ENCODE measurements at regions not wholly inside any gene's neighbourhood (a gene's known extent, or its start where the extent isn't known, plus 50 kb on each side); places are given as distances from the start of the nearest gene placed in this dataset.
A peak's percentile ranks its signal among the peaks of the same experiment; 100 is the strongest.

DNA sequence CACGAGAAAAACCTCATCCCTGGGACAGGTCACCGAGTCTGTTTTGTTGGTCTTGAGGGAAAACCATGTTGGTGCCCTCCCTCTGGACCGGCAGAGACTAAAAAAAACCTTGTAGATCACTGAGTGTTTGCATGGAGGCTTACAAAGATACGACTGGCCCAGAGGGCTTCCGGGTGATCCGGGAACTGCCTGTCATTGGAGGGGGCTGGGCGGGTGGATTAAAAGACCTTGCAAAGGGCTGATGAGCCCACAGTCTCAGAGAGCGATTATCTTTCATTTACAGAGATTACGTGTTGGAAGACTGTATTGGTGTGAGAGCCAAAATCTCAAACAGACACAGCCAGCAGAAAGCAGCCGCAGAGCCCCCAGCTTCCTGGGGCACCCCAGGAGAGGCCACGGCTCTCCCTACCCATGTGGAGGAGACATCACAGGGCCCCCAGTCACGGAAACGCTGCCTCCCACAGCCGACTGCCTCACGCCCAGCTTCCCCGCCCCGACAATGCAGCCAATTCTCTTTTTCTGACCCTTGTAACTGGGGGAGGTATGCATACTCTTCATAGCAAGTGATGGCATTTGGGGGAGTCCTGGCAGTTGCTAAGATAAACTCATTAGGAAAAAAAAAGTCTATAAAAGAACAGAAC is 426.4 kb downstream of the CTTN start:
- no peaks in the 10 kb centered on the region for H3K9me3 ChIP-seq (replicated peaks in 1 of 2; ENCODE audit: control insufficient read depth in 2 of 2, insufficient read depth in 1 of 2, low read depth in 1 of 2, low read length in 2 of 2)
- H3K14ac ChIP-seq (ENCODE audit: low read length) = no peak overlapping the region
- H2BK15ac ChIP-seq (ENCODE audit: low read length) = peak overlapping the region; percentile 3
- H3K36me3 ChIP-seq (replicated peaks in 1 of 2; ENCODE audit: control insufficient read depth in 2 of 2, insufficient read depth in 2 of 2, low read length in 2 of 2) = no peaks in the 10 kb centered on the region
- H2AFZ ChIP-seq (ENCODE audit: low read length) = peak overlapping the region; percentile 81
- no peak overlapping the region for H2BK120ac ChIP-seq (ENCODE audit: low read depth, low read length)
- no peak overlapping the region for H2BK5ac ChIP-seq (ENCODE audit: low read length)
- no peaks in the 10 kb centered on the region for H3K27me3 ChIP-seq (ENCODE audit: control insufficient read depth in 3 of 3, insufficient read depth in 3 of 3, low read depth in 1 of 3, low read length in 3 of 3)
- no peak overlapping the region for H4K91ac ChIP-seq (ENCODE audit: low read depth, low read length, poor library complexity)
- H3K27ac ChIP-seq (replicated peaks; ENCODE audit: low read length) = no peak overlapping the region
- peaks cover 2% of the 10 kb centered on the region for H3K79me1 ChIP-seq (ENCODE audit: low read depth, low read length)
- H2AK5ac ChIP-seq (ENCODE audit: low read depth, low read length) = peak overlapping the region; percentile 52
- no peak overlapping the region for H2BK12ac ChIP-seq (ENCODE audit: low read length)
- WGBS, 2 donors (ENCODE audit: extremely low coverage in 2 of 2, insufficient read length in 2 of 2, insufficient replicate concordance in 1 of 2) = no CpG with 5 or more reads among the region's 17 CpGs
- no peak overlapping the region for H3K4ac ChIP-seq (ENCODE audit: low read length)
- H3K4me1 ChIP-seq (ENCODE audit: control insufficient read depth in 2 of 2, insufficient read depth in 1 of 2, low read depth in 1 of 2, low read length in 2 of 2) = peaks cover 21 to 28% of the 10 kb centered on the region in 2 donors
- H3K4me2 ChIP-seq (ENCODE audit: insufficient read depth, low read length, poor library complexity, severe bottlenecking) = no peak overlapping the region
- no peak overlapping the region for H3K4me3 ChIP-seq (ENCODE audit: low read length in 2 of 2)
- H3K23ac ChIP-seq (ENCODE audit: low read depth, low read length, poor library complexity) = no peak overlapping the region
- no peak for DNase-seq (ENCODE audit: low spot score)
- peak overlapping the region; percentile 15 for H3K9ac ChIP-seq (ENCODE audit: low read depth, low read length, poor library complexity)
- no peak overlapping the region for H4K8ac ChIP-seq (ENCODE audit: low read depth, low read length)
- H3K18ac ChIP-seq (ENCODE audit: low read length) = peak overlapping the region; percentile 73

DNA sequence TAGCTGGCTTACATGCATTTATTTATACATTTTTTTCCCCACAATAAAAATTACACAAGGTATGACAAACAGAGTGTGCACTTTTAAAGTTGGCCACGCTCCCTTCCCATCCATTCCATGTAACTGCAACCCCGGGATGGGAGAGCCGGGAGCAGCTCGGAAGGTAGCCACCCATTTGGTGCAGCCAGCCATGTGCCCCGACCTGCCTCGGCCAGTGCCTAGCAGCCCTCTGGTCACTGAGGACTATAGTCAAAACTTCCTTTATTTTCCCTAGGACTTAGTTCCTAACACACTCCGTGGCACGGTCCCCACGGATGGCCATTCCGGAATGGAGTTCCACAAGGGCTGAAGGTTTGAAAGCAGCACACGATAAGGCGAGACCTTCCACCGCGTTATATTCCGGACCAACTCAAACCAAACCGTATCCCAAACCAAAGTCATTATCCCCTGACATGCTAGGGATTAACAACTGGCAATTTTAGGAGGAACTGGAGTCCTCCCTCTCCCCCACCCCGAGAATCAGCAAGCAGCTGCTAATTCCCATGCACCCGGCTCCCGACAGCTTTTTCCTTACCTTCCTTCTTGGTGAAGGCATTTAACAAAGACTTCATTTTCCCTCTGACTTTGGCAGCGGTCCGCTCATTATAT is 426.4 kb downstream of the SHANK2 start:
- Histone ChIP-seq H2AFZ (ENCODE audit: low read length) (peak overlapping the region; percentile 86), H3K4me1 (ENCODE audit: control insufficient read depth in 2 of 2, insufficient read depth in 1 of 2, low read depth in 1 of 2, low read length in 2 of 2) (peaks cover 21 to 28% of the 10 kb centered on the region in 2 donors), H2BK15ac (ENCODE audit: low read length) (peak overlapping the region; percentile 86), H3K36me3 (replicated peaks in 1 of 2; ENCODE audit: control insufficient read depth in 2 of 2, insufficient read depth in 2 of 2, low read length in 2 of 2) (no peaks in the 10 kb centered on the region), H3K27me3 (ENCODE audit: control insufficient read depth in 3 of 3, insufficient read depth in 3 of 3, low read depth in 1 of 3, low read length in 3 of 3) (peaks cover 0 to 4% (median 0%) of the 10 kb centered on the region in 3 experiments), H3K4me2 (ENCODE audit: insufficient read depth, low read length, poor library complexity, severe bottlenecking) (peak overlapping the region; percentile 42), H3K4ac (ENCODE audit: low read length) (no peak overlapping the region), H4K8ac (ENCODE audit: low read depth, low read length) (no peak overlapping the region), H2BK5ac (ENCODE audit: low read length) (peak overlapping the region; percentile 7), H3K4me3 (ENCODE audit: low read length in 2 of 2) (peak overlapping the region; percentile 31 to 69), H3K14ac (ENCODE audit: low read length) (no peak overlapping the region), H3K9ac (ENCODE audit: low read depth, low read length, poor library complexity) (peak overlapping the region; percentile 82), H2BK12ac (ENCODE audit: low read length) (no peak overlapping the region), H2AK5ac (ENCODE audit: low read depth, low read length) (no peak overlapping the region), H3K18ac (ENCODE audit: low read length) (peak overlapping the region; percentile 91), H3K23ac (ENCODE audit: low read depth, low read length, poor library complexity) (peak overlapping the region; percentile 49), H4K91ac (ENCODE audit: low read depth, low read length, poor library complexity) (no peak overlapping the region), H3K27ac (replicated peaks; ENCODE audit: low read length) (peak overlapping the region; percentile 69), H3K9me3 (replicated peaks in 1 of 2; ENCODE audit: control insufficient read depth in 2 of 2, insufficient read depth in 1 of 2, low read depth in 1 of 2, low read length in 2 of 2) (no peaks in the 10 kb centered on the region), H2BK120ac (ENCODE audit: low read depth, low read length) (peak overlapping the region; percentile 68), H3K79me1 (ENCODE audit: low read depth, low read length) (no peaks in the 10 kb centered on the region)
- WGBS, 2 donors (ENCODE audit: extremely low coverage in 2 of 2, insufficient read length in 2 of 2, insufficient replicate concordance in 1 of 2) = no CpG with 5 or more reads among the region's 21 CpGs
- DNase-seq (ENCODE audit: low spot score) = peak; percentile 26

DNA sequence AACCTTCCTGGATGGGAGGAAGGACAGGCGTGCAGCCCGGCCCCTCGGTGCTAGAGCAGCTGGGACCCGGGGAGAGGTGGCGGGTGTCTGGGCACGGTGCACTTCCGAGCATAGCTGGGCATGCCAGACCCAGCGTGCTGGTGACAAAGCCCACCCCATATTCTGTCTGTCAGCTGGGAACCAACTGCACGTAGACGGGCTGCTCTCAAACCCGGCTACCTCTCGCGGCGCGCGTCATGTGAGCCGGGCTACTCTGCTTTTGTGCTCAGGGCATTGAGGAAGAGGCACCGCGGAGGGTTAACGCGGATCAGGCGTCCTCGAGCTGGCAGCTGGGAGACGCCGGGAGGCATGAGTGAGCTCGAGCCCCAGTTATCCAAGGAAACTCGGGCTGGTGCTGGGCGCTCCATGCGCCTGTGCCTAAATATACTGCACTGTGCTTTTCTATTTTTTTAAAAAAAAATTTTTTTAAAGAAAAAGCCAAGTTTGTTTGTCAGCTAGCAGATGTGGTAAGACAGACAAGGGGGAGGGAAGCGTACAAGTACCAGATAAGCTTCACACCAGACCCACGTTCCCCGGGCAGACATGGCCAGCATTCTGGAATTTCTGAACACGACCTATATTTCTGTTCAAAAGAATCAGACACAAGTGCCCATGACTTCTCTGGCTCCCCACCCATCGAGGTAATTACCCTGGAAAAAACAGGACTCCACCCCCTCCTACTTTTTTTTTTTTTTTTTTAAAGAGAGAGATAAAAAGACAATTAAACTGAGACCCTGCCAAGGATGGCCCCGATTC is 425.6 kb downstream of the SHANK2 start:
- H3K9me3 ChIP-seq (replicated peaks in 1 of 2; ENCODE audit: control insufficient read depth in 2 of 2, insufficient read depth in 1 of 2, low read depth in 1 of 2, low read length in 2 of 2) = no peaks in the 10 kb centered on the region
- H4K8ac ChIP-seq (ENCODE audit: low read depth, low read length) = no peak overlapping the region
- H3K4me3 ChIP-seq (ENCODE audit: low read length in 2 of 2) = peak overlapping the region; percentile 31 to 69
- H3K9ac ChIP-seq (ENCODE audit: low read depth, low read length, poor library complexity) = peak overlapping the region; percentile 82
- H3K4me2 ChIP-seq (ENCODE audit: insufficient read depth, low read length, poor library complexity, severe bottlenecking) = peak overlapping the region; percentile 42
- H3K23ac ChIP-seq (ENCODE audit: low read depth, low read length, poor library complexity) = peak overlapping the region; percentile 49
- H2AFZ ChIP-seq (ENCODE audit: low read length) = peak overlapping the region; percentile 86
- H3K27me3 ChIP-seq (ENCODE audit: control insufficient read depth in 3 of 3, insufficient read depth in 3 of 3, low read depth in 1 of 3, low read length in 3 of 3) = peaks cover 0 to 7% (median 0%) of the 10 kb centered on the region in 3 experiments
- peak; percentile 57 for DNase-seq (ENCODE audit: low spot score)
- no CpG with 5 or more reads among the region's 35 CpGs for WGBS, 2 donors (ENCODE audit: extremely low coverage in 2 of 2, insufficient read length in 2 of 2, insufficient replicate concordance in 1 of 2)
- H3K79me1 ChIP-seq (ENCODE audit: low read depth, low read length) = no peaks in the 10 kb centered on the region
- peak overlapping the region; percentile 91 for H3K18ac ChIP-seq (ENCODE audit: low read length)
- no peak overlapping the region for H2BK12ac ChIP-seq (ENCODE audit: low read length)
- no peaks in the 10 kb centered on the region for H3K36me3 ChIP-seq (replicated peaks in 1 of 2; ENCODE audit: control insufficient read depth in 2 of 2, insufficient read depth in 2 of 2, low read length in 2 of 2)
- H3K14ac ChIP-seq (ENCODE audit: low read length) = no peak overlapping the region
- H2BK15ac ChIP-seq (ENCODE audit: low read length) = peak overlapping the region; percentile 86
- H3K4ac ChIP-seq (ENCODE audit: low read length) = no peak overlapping the region
- peak overlapping the region; percentile 51 for H2AK5ac ChIP-seq (ENCODE audit: low read depth, low read length)
- H3K4me1 ChIP-seq (ENCODE audit: control insufficient read depth in 2 of 2, insufficient read depth in 1 of 2, low read depth in 1 of 2, low read length in 2 of 2) = peaks cover 21 to 28% of the 10 kb centered on the region in 2 donors
- peak overlapping the region; percentile 69 for H3K27ac ChIP-seq (replicated peaks; ENCODE audit: low read length)
- no peak overlapping the region for H4K91ac ChIP-seq (ENCODE audit: low read depth, low read length, poor library complexity)
- peak overlapping the region; percentile 7 for H2BK5ac ChIP-seq (ENCODE audit: low read length)
- peak overlapping the region; percentile 68 for H2BK120ac ChIP-seq (ENCODE audit: low read depth, low read length)
